WTC11 (cell line): ENCODE measurements at regions not wholly inside any gene's neighbourhood (a gene's known extent, or its start where the extent isn't known, plus 50 kb on each side); places are given as distances from the start of the nearest gene placed in this dataset.
"Not testable (repeated sequence)": the region's sequence is repeated elsewhere in the genome, so short reads cannot be mapped to it uniquely, and the experiment has no call there.

Experiments used
- ATAC-seq: fragments of 200-7000 bp; cut with Tn5 transposase; 2 replicates; pipeline ENCODE4 v1.10.0; 2021; ENCODE audit warnings: mild to moderate bottlenecking, moderate library complexity
- CTCF ChIA-PET: fragments of 300-600 bp; sonication (Branson Sonifier 250); formaldehyde crosslinking; loops from one replicate; lab custom pipeline; 2021; ENCODE audit warnings: antibody characterized with exemption; lab: Charles Lee
- POLR2A ChIA-PET: fragments of 350-600 bp; sonication (Branson Sonifier 250); formaldehyde crosslinking; loops from one replicate; lab custom pipeline; 2021; ENCODE audit warnings: antibody characterized with exemption; lab: Charles Lee
- DNase-seq: peaks from one replicate; pipeline ENCODE4 v3.0.0; 2021; ENCODE audit warnings: low spot score
- H3K27ac Mint-ChIP-seq: 2 replicates; pipeline ENCODE4 v1.8.0; 2021; ENCODE audit warnings: mixed read lengths
- H3K27me3 Mint-ChIP-seq: 2 replicates; pipeline ENCODE4 v1.8.0; 2021; ENCODE audit warnings: low read depth, mild to moderate bottlenecking, moderate library complexity, mixed read lengths
- H3K36me3 Mint-ChIP-seq: 2 replicates; pipeline ENCODE4 v1.8.0; 2021; ENCODE audit warnings: mixed read lengths
- H3K4me1 Mint-ChIP-seq: 2 replicates; pipeline ENCODE4 v1.8.0; 2022; ENCODE audit warnings: mixed read lengths
- H3K4me3 Mint-ChIP-seq: 2 replicates; pipeline ENCODE4 v1.8.0; 2021; ENCODE audit warnings: mild to moderate bottlenecking, moderate library complexity, mixed read lengths
- H3K9me3 Mint-ChIP-seq: 2 replicates; pipeline ENCODE4 v1.8.0; 2021; ENCODE audit warnings: mixed read lengths
- ARID4B ChIP-seq: sonication (generic); formaldehyde crosslinking; IDR thresholded peaks from 2 replicates; pipeline ENCODE4 v1.8.0; 2023; ENCODE audit warnings: missing genetic modification reagents, mild to moderate bottlenecking, borderline replicate concordance
- ATF3 ChIP-seq: sonication (generic); formaldehyde crosslinking; conservative IDR thresholded peaks from 2 replicates; pipeline ENCODE4 v1.8.1; 2022; ENCODE audit warnings: mild to moderate bottlenecking, missing genetic modification reagents
- ATF6 ChIP-seq: sonication (generic); formaldehyde crosslinking; IDR thresholded peaks from 2 replicates; pipeline ENCODE4 v1.8.1; 2023; ENCODE audit warnings: mild to moderate bottlenecking, missing genetic modification reagents
- EMX1 ChIP-seq: fragments of 250-450 bp; sonication (Bioruptor Pico); IDR thresholded peaks from 2 replicates; pipeline ENCODE4 v1.8.0; 2021; ENCODE audit warnings: mild to moderate bottlenecking
- IRF1 ChIP-seq: sonication (generic); formaldehyde crosslinking; IDR thresholded peaks from 2 replicates; pipeline ENCODE4 v1.8.0; 2023; ENCODE audit warnings: missing genetic modification reagents
- NR1H2 ChIP-seq: sonication (generic); formaldehyde crosslinking; IDR thresholded peaks from 2 replicates; pipeline ENCODE4 v1.9.0; 2021; ENCODE audit warnings: mild to moderate bottlenecking, moderate library complexity, missing genetic modification reagents
- NR3C1 ChIP-seq: sonication (generic); formaldehyde crosslinking; conservative IDR thresholded peaks from 2 replicates; pipeline ENCODE4 v1.8.1; 2023; ENCODE audit warnings: low read depth, mild to moderate bottlenecking, missing genetic modification reagents
- OVOL2 ChIP-seq: fragments of 250-450 bp; sonication (Bioruptor Pico); IDR thresholded peaks from 2 replicates; pipeline ENCODE4 v1.9.0; 2021; ENCODE audit warnings: mild to moderate bottlenecking, borderline replicate concordance
- PREB ChIP-seq: sonication (generic); formaldehyde crosslinking; IDR thresholded peaks from 2 replicates; pipeline ENCODE4 v1.8.1; 2022; ENCODE audit warnings: mild to moderate bottlenecking, missing genetic modification reagents, moderate library complexity, borderline replicate concordance
- RORB ChIP-seq: fragments of 250-450 bp; sonication (Bioruptor Pico); IDR thresholded peaks from 2 replicates; pipeline ENCODE4 v1.9.0; 2021; ENCODE audit warnings: mild to moderate bottlenecking
- STAT6 ChIP-seq: sonication (generic); formaldehyde crosslinking; conservative IDR thresholded peaks from 2 replicates; pipeline ENCODE4 v1.8.1; 2023; ENCODE audit warnings: mild to moderate bottlenecking, low read depth, missing genetic modification reagents, moderate library complexity
- USF2 ChIP-seq: sonication (generic); formaldehyde crosslinking; IDR thresholded peaks from 2 replicates; pipeline ENCODE4 v1.8.1; 2023; ENCODE audit warnings: mild to moderate bottlenecking, missing genetic modification reagents, moderate library complexity
- ZNF121 ChIP-seq: sonication (generic); formaldehyde crosslinking; IDR thresholded peaks from 2 replicates; pipeline ENCODE4 v1.8.0; 2023; ENCODE audit warnings: missing genetic modification reagents
- ZNF281 ChIP-seq: sonication (generic); formaldehyde crosslinking; IDR thresholded peaks from 2 replicates; pipeline ENCODE4 v1.8.0; 2023; ENCODE audit warnings: mild to moderate bottlenecking, missing genetic modification reagents
- ZNF512 ChIP-seq: sonication (generic); formaldehyde crosslinking; IDR thresholded peaks from 2 replicates; pipeline ENCODE4 v1.8.1; 2022; ENCODE audit warnings: missing genetic modification reagents, borderline replicate concordance

GRCh38 chr7:57740126-57740525 is 290.1 kb downstream of the ZNF716 start:
- H3K4me1 Mint-ChIP-seq: not testable (repeated sequence)

GRCh38 chr7:57769131-57769530 is 319.2 kb downstream of the ZNF716 start:
- no peak for DNase-seq
- Mint-ChIP-seq H3K27me3 (peaks cover 21% of the 10 kb centered on the region), H3K36me3 (peaks cover 58% of the 10 kb centered on the region), H3K4me3 (no peak overlapping the region), H3K4me1 (no peaks in the 10 kb centered on the region), H3K9me3 (peaks cover 63% of the 10 kb centered on the region), H3K27ac (no peak overlapping the region)
- TF ChIP-seq ATF3 (no peak), OVOL2 (CRISPR knock-in tag) (no peak), NR1H2 (CRISPR knock-in tag) (no peak), RORB (CRISPR knock-in tag) (no peak), EMX1 (no peak), STAT6 (CRISPR knock-in tag) (no peak), USF2 (CRISPR knock-in tag) (no peak), ATF6 (CRISPR knock-in tag) (no peak), IRF1 (CRISPR knock-in tag) (no peak), ARID4B (no peak), NR3C1 (CRISPR knock-in tag) (no peak)
- no peak for ATAC-seq
- ChIA-PET POLR2A (no interaction called here), CTCF (no interaction called here)

More at GRCh38 chr7:57740126-57740525, 290.1 kb downstream of the ZNF716 start:
- POLR2A ChIA-PET, H3K27me3 Mint-ChIP-seq, CTCF ChIA-PET, ATAC-seq, H3K27ac Mint-ChIP-seq, H3K4me3 Mint-ChIP-seq, DNase-seq: not testable (repeated sequence)
- Mint-ChIP-seq H3K36me3 (peaks cover 51% of the 10 kb centered on the region), H3K9me3 (peaks cover 51% of the 10 kb centered on the region)

GRCh38 chr7:57769958-57770357 is 320.0 kb downstream of the ZNF716 start:
- ATAC-seq: no peak
- H3K27ac Mint-ChIP-seq: no peak overlapping the region
- H3K9me3 Mint-ChIP-seq: peaks cover 56% of the 10 kb centered on the region
- ChIA-PET CTCF (no interaction called here), POLR2A (no interaction called here)
- no peak for TF ChIP-seq ZNF281 (CRISPR knock-in tag)
- no peak for TF ChIP-seq PREB
- no peak for TF ChIP-seq ZNF121 (CRISPR knock-in tag)
- no peak for TF ChIP-seq ZNF512 (CRISPR knock-in tag)
- TF ChIP-seq, all 79 proteins: peak for 0
- peaks cover 22% of the 10 kb centered on the region for H3K27me3 Mint-ChIP-seq
- DNase-seq: no peak
- H3K4me3 Mint-ChIP-seq: no peak overlapping the region
- peaks cover 57% of the 10 kb centered on the region for H3K36me3 Mint-ChIP-seq
- H3K4me1 Mint-ChIP-seq: no peaks in the 10 kb centered on the region
